DOHH2 (cell line): ENCODE measurements at regions not wholly inside any gene's neighbourhood (a gene's known extent, or its start where the extent isn't known, plus 50 kb on each side); places are given as distances from the start of the nearest gene placed in this dataset.

Source experiments
- CTCF ChIP-seq: fragments of 200-600 bp; sonication (generic); IDR thresholded peaks from one replicate; pipeline ENCODE4 v1.5.1; 2014; ENCODE audit warnings: antibody characterized with exemption, mild to moderate bottlenecking, low read depth, low read length; ENCODE audit not compliant: poor library complexity, severe bottlenecking
- EZH2phosphoT487 ChIP-seq: fragments of 200-600 bp; sonication (generic); IDR thresholded peaks from 2 replicates; pipeline ENCODE4 v1.6.1; 2017; ENCODE audit warnings: borderline replicate concordance, mild to moderate bottlenecking, antibody characterized with exemption, low read length, moderate library complexity, mixed read lengths

- TF ChIP-seq CTCF = no peak
- no peak for TF ChIP-seq EZH2phosphoT487
Observed at GRCh38 chr2:239585422-239585821, 184.6 kb upstream of the HDAC4 start.
